ENCODE measurements at regions not wholly inside any gene's neighbourhood (a gene's known extent, or its start where the extent isn't known, plus 50 kb on each side); places are given as distances from the start of the nearest gene placed in this dataset.

DNA sequence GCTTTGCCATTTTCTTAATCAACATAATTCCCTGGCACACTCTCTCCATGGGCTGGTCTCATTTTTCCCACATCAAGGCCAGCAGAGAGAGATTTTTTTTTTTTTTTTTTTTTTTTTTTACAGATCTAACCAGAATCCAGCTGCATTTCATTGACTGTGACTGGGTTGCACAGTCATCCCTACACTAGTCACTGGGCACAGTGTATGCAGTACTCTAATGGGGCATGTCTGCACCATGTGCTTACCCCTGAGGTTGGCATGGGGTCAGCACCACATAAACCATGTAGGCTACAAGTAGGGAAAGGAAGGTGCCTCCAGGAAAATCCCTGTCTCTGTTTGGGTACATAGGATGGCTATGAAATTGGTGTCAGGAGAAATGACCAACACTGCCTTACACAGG, 64.1 kb upstream of the LRP8 start:
- no peak for TF ChIP-seq EZH2 (IDR thresholded peaks at IDR 0.05)
- no peak for TF ChIP-seq EZH2phosphoT487 (IDR thresholded peaks at IDR 0.05)
- no peak for TF ChIP-seq CTCF (IDR thresholded peaks at IDR 0.05)
- DNase-seq (ENCODE audit: low spot score), result no peak
- Histone ChIP-seq H3K4me3 (no peak overlapping the region), H3K9ac (no peak overlapping the region), H3F3A (ENCODE audit: low read depth) (no peaks in the 10 kb centered on the region), H3K4me2 (no peak overlapping the region), H3K79me2 (ENCODE audit: low read depth) (no peaks in the 10 kb centered on the region), H3K36me3 (no peaks in the 10 kb centered on the region), H3K4me1 (peaks cover 8% of the 10 kb centered on the region), H3K27me3 (no peaks in the 10 kb centered on the region), H3K9me3 (ENCODE audit: low read depth) (no peaks in the 10 kb centered on the region), H3K27ac (no peak overlapping the region), H4K20me1 (ENCODE audit: low read depth) (no peaks in the 10 kb centered on the region), H2AFZ (replicated peaks) (no peak overlapping the region)
- Mint-ChIP-seq H3K4me1 (peaks cover 27% of the 10 kb centered on the region), H3K9me3 (peaks cover 8% of the 10 kb centered on the region), H3K27ac (no peak overlapping the region), H3K27me3 (ENCODE audit: insufficient read depth, low read depth) (peaks cover 8% of the 10 kb centered on the region), H3K36me3 (no peaks in the 10 kb centered on the region), H3K4me3 (no peak overlapping the region)

DNA sequence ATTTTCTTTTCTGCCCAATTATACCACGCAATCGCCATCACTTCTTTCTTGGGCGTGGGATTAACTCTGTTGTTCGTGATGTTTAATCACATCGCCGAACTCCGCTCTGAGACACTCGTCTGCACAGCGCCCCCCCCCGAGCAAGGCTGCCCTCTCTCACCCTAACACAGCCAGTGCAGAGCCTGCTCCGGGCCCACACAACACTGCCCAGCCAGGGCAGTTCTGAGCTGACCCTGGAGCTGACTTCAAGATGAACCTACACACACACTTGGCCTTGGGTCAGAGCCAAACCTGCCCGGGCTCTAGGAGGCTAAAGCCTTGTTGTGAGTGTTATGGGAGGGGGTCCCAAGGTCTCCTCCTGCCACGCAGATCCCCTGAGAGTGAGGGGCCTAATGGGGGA, 64.6 kb upstream of the LRP8 start:
- Histone ChIP-seq H3K9me3 (ENCODE audit: low read depth) (no peaks in the 10 kb centered on the region), H3K36me3 (no peaks in the 10 kb centered on the region), H2AFZ (replicated peaks) (no peak overlapping the region), H4K20me1 (ENCODE audit: low read depth) (no peaks in the 10 kb centered on the region), H3K4me1 (peaks cover 10% of the 10 kb centered on the region), H3K27me3 (no peaks in the 10 kb centered on the region), H3F3A (ENCODE audit: low read depth) (no peaks in the 10 kb centered on the region), H3K27ac (no peak overlapping the region), H3K79me2 (ENCODE audit: low read depth) (no peaks in the 10 kb centered on the region), H3K9ac (no peak overlapping the region), H3K4me2 (no peak overlapping the region), H3K4me3 (no peak overlapping the region)
- no peak for TF ChIP-seq EZH2phosphoT487 (IDR thresholded peaks at IDR 0.05)
- no peak for TF ChIP-seq CTCF (IDR thresholded peaks at IDR 0.05)
- no peak for TF ChIP-seq EZH2 (IDR thresholded peaks at IDR 0.05)
- H3K9me3 Mint-ChIP-seq, result peaks cover 6% of the 10 kb centered on the region
- H3K4me3 Mint-ChIP-seq, result peak overlapping the region; percentile 21
- no peak for DNase-seq (ENCODE audit: low spot score)
- H3K27me3 Mint-ChIP-seq (ENCODE audit: insufficient read depth, low read depth), result peaks cover 8% of the 10 kb centered on the region
- H3K36me3 Mint-ChIP-seq, result no peaks in the 10 kb centered on the region
- peak overlapping the region; percentile 57 for H3K27ac Mint-ChIP-seq
- H3K4me1 Mint-ChIP-seq, result peaks cover 32% of the 10 kb centered on the region

GRCh38 chr1:53393325-53393792, 65.5 kb upstream of the LRP8 start:
- DNase-seq (ENCODE audit: low spot score), result peak; percentile 87
- Histone ChIP-seq H3K27ac (no peak overlapping the region), H2AFZ (replicated peaks) (peak overlapping the region; percentile 60), H3K4me1 (peaks cover 10% of the 10 kb centered on the region), H3K36me3 (no peaks in the 10 kb centered on the region), H3K79me2 (ENCODE audit: low read depth) (no peaks in the 10 kb centered on the region), H3K9ac (no peak overlapping the region), H3K27me3 (no peaks in the 10 kb centered on the region), H4K20me1 (ENCODE audit: low read depth) (no peaks in the 10 kb centered on the region), H3K9me3 (ENCODE audit: low read depth) (no peaks in the 10 kb centered on the region), H3K4me2 (no peak overlapping the region), H3K4me3 (no peak overlapping the region), H3F3A (ENCODE audit: low read depth) (no peaks in the 10 kb centered on the region)
- TF ChIP-seq EZH2 (IDR thresholded peaks at IDR 0.05) (no peak), CTCF (IDR thresholded peaks at IDR 0.05) (peak; percentile 98)
- no peaks in the 10 kb centered on the region for H3K36me3 Mint-ChIP-seq
- H3K4me1 Mint-ChIP-seq, result peaks cover 39% of the 10 kb centered on the region
- H3K4me3 Mint-ChIP-seq, result no peak overlapping the region
- H3K9me3 Mint-ChIP-seq, result no peaks in the 10 kb centered on the region
- peaks cover 8% of the 10 kb centered on the region for H3K27me3 Mint-ChIP-seq (ENCODE audit: insufficient read depth, low read depth)
- H3K27ac Mint-ChIP-seq, result no peak overlapping the region

Measured in neural progenitor cell (in vitro differentiated cells).